Gastrocnemius medialis (tissue), 4 donors: ENCODE measurements at regions not wholly inside any gene's neighbourhood (a gene's known extent, or its start where the extent isn't known, plus 50 kb on each side); places are given as distances from the start of the nearest gene placed in this dataset.

ENCODE experiments used
- ATAC-seq, 2 donors: fragments of 150-250 bp; one replicate each; pipeline ENCODE4 v1.9.1; 2016
- DNase-seq, 2 donors: peaks; one replicate each; pipeline ENCODE4 v3.0.0-alpha.2; 2019
- H3K27ac ChIP-seq, 4 donors: fragments of 200-600 bp; sonication (generic); 1 replicate in 1 of 4; 2 replicates in 3 of 4; pipeline ENCODE4 v1.5.1; 2016 to 2018; ENCODE audit warnings: mild to moderate bottlenecking in 2 of 4, moderate library complexity in 1 of 4
- H3K27me3 ChIP-seq, 3 donors: fragments of 200-600 bp; sonication (generic) in 2 of 3; 1 replicate in 1 of 3; 2 replicates in 2 of 3; pipeline versions ENCODE4 v1.5.1 to v1.6.0; 2016 to 2019; ENCODE audit warnings: mild to moderate bottlenecking in 1 of 3, moderate library complexity in 1 of 3
- H3K36me3 ChIP-seq, 2 donors: fragments of 200-600 bp; sonication (generic) in 1 of 2; one replicate each; pipeline ENCODE4 v1.5.1; 2017 to 2018
- H3K4me1 ChIP-seq, 2 donors: fragments of 200-600 bp; sonication (generic) in 1 of 2; one replicate each; pipeline ENCODE4 v1.5.1; 2016 to 2017; ENCODE audit warnings: mild to moderate bottlenecking in 2 of 2
- H3K4me3 ChIP-seq, 4 donors: fragments of 200-600 bp; sonication (generic) in 3 of 4; 1 replicate in 1 of 4; 2 replicates in 3 of 4; pipeline ENCODE4 v1.5.1; 2016 to 2019; ENCODE audit warnings: mild to moderate bottlenecking in 2 of 4
- H3K9me3 ChIP-seq, 3 donors: fragments of 200-600 bp; sonication (generic) in 2 of 3; 1 replicate in 1 of 3; 2 replicates in 2 of 3; pipeline ENCODE4 v1.5.1; 2016 to 2019
- POLR2A ChIP-seq, 2 donors: fragments of 450-650 bp; IDR thresholded peaks; one replicate each; pipeline ENCODE4 v1.6.1; 2017; ENCODE audit warnings: antibody characterized with exemption in 2 of 2, mild to moderate bottlenecking in 2 of 2, moderate library complexity in 2 of 2
- in situ Hi-C, 4 donors: fragments of 200-750 bp; cut with MboI; loops; one replicate each; pipeline versions ENCODE4 v1.15.0 to v1.8.0; 2017; ENCODE audit warnings: low sequenced_read_pairs in 4 of 4
- intact Hi-C: fragments of 100-400 bp; cut with DNase I; formaldehyde crosslinking; loops from one replicate; pipeline ENCODE4 v1.15.1; 2023; ENCODE audit warnings: low total_unique reads
- TF ChIP-seq, protein P1 (sequence below), 5 experiments: fragments of 450-650 bp in 3 of 5; fragments of 200-600 bp in 2 of 5; sonication (generic) in 2 of 5; IDR thresholded peaks in 4 of 5; conservative IDR thresholded peaks in 1 of 5; 1 replicate in 4 of 5; 2 replicates in 1 of 5; pipeline ENCODE4 v1.5.1; 2016 to 2019; ENCODE audit warnings: antibody characterized with exemption in 5 of 5, mild to moderate bottlenecking in 3 of 5, moderate library complexity in 3 of 5

DNA sequence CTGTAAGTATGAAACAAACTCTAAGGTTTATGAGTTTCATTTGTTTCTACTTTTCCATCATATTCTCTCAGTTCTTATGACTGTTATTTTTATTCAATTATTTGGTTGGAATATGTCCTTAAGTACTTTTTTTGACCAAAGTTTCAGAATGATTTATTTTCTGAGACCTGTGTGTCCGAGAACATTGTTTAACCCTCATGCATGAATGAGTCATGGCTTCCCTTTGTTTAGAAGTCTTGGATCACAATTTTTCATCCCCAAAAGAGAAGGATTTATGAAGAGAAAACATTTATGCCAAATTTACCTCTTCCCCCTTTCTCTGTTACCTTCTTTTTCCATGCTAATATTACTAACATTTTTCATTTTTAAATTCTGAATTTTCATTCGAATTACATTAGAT, 518.0 kb upstream of the NR2F2 start:
- DNase-seq (no peak), ATAC-seq (no peak)
- Histone ChIP-seq H3K36me3 (no peaks in the 10 kb centered on the region), H3K27me3 (no peaks in the 10 kb centered on the region), H3K4me1 (no peaks in the 10 kb centered on the region), H3K9me3 (no peaks in the 10 kb centered on the region), H3K27ac (no peak overlapping the region), H3K4me3 (no peak overlapping the region)
- in situ Hi-C loops: no loop called here
- TF ChIP-seq, protein P1, sequence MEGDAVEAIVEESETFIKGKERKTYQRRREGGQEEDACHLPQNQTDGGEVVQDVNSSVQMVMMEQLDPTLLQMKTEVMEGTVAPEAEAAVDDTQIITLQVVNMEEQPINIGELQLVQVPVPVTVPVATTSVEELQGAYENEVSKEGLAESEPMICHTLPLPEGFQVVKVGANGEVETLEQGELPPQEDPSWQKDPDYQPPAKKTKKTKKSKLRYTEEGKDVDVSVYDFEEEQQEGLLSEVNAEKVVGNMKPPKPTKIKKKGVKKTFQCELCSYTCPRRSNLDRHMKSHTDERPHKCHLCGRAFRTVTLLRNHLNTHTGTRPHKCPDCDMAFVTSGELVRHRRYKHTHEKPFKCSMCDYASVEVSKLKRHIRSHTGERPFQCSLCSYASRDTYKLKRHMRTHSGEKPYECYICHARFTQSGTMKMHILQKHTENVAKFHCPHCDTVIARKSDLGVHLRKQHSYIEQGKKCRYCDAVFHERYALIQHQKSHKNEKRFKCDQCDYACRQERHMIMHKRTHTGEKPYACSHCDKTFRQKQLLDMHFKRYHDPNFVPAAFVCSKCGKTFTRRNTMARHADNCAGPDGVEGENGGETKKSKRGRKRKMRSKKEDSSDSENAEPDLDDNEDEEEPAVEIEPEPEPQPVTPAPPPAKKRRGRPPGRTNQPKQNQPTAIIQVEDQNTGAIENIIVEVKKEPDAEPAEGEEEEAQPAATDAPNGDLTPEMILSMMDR (IDR thresholded peaks at IDR 0.05 in 4 of 5, conservative IDR thresholded peaks at IDR 0.05 in 1 of 5): no peak
- TF ChIP-seq POLR2A (IDR thresholded peaks at IDR 0.05): no peak
- intact Hi-C loops: no loop called here

DNA sequence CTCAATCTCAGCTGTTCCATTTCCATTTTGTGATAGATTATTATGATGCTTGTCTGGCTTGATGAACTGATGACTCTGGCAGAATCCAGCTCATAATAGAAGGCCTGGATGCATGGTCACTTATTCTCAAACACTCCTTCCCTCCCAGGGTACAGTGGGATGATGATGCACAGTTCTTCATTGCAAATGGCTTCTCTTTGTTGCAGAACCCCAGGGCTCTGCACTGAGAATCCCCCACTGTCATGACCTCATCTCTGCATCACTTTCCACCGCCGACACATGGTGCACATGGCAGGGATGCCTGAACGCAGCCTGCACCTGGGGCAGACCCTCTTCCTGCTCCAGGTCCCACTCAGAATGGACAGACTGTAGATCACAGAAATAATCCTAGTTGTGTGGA, 515.6 kb upstream of the NR2F2 start:
- H3K4me3 ChIP-seq: no peak overlapping the region
- DNase-seq: no peak
- H3K36me3 ChIP-seq: no peaks in the 10 kb centered on the region
- ATAC-seq: no peak
- H3K4me1 ChIP-seq: no peaks in the 10 kb centered on the region
- in situ Hi-C loops: no loop called here
- no peaks in the 10 kb centered on the region for H3K27me3 ChIP-seq
- TF ChIP-seq POLR2A (IDR thresholded peaks at IDR 0.05): no peak
- TF ChIP-seq, protein P1 (IDR thresholded peaks at IDR 0.05 in 4 of 5, conservative IDR thresholded peaks at IDR 0.05 in 1 of 5): no peak
- intact Hi-C loops: no loop called here
- no peaks in the 10 kb centered on the region for H3K9me3 ChIP-seq
- H3K27ac ChIP-seq: no peak overlapping the region

DNA sequence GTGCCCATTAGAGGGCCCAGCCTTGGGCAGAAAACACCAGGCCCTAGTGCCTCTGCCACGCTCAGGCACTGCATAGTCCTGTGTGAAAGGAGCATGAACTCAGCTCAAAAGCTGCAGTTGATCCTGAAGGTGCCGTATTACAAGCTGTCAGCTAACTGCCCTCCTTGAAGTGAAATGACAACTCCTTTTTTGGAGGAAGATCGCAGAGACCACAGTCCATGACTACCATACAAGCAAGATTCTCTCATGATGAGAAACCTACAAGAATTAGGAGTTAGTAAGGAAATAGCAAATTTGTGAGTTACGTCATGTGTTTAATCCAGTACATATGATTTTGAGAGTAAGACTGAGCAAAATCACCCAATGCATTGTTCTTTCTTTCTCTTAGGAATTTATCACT, 513.9 kb upstream of the NR2F2 start:
- H3K36me3 ChIP-seq: no peaks in the 10 kb centered on the region
- no peak for DNase-seq
- H3K4me3 ChIP-seq: no peak overlapping the region
- TF ChIP-seq, protein P1 (IDR thresholded peaks at IDR 0.05 in 4 of 5, conservative IDR thresholded peaks at IDR 0.05 in 1 of 5): no peak
- no peak for TF ChIP-seq POLR2A (IDR thresholded peaks at IDR 0.05)
- H3K4me1 ChIP-seq: no peaks in the 10 kb centered on the region
- no peak for ATAC-seq
- in situ Hi-C loops: no loop called here
- intact Hi-C loops: no loop called here
- H3K9me3 ChIP-seq: no peaks in the 10 kb centered on the region
- no peak overlapping the region for H3K27ac ChIP-seq
- no peaks in the 10 kb centered on the region for H3K27me3 ChIP-seq

DNA sequence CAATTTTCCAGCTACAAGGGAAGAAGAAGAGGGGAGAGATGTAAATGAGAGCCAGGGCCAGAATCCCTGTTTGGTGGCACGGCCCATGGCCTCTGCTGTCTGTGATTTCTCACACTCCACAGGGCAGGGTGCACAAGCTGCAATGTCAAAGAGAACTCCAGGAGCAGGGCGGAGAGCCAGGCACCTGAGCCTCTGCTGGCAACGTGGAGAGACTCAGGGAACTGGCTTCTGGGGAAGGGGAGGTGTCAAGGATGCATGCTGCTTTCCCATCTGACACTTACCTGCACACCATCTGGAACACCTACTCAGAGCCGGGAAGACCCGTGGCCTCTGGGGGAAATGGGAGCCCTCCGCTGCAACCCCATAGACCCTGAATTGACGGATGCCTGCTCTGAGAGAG, 507.5 kb upstream of the NR2F2 start:
- Histone ChIP-seq H3K27ac (no peak overlapping the region), H3K27me3 (no peaks in the 10 kb centered on the region), H3K4me3 (no peak overlapping the region), H3K9me3 (no peaks in the 10 kb centered on the region), H3K36me3 (no peaks in the 10 kb centered on the region), H3K4me1 (peaks cover 0 to 3% of the 10 kb centered on the region in 2 donors)
- in situ Hi-C loops (no loop called here), intact Hi-C loops (no loop called here)
- TF ChIP-seq, protein P1 (IDR thresholded peaks at IDR 0.05 in 4 of 5, conservative IDR thresholded peaks at IDR 0.05 in 1 of 5): no peak
- TF ChIP-seq POLR2A (IDR thresholded peaks at IDR 0.05): no peak
- DNase-seq (no peak), ATAC-seq (no peak)

DNA sequence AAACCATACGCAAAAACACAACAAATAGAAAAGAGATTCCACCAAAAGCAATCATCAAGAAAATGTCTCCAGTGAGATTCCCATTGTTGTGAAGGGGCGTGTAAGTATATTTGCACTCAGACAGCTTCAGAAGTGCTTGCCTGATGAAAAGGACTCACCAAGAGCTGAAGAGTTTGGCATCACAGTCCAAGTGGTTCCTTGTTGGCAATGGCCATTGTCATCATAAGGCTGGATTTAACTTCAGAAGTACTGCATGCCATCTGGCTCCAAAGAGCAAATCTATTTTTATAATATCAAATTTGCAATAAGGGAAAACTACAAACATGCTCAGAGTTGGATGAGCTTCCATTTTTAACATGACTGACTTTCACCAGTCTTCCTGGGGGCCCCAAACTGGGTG, 505.3 kb upstream of the NR2F2 start:
- H3K27me3 ChIP-seq: no peaks in the 10 kb centered on the region
- no peak overlapping the region for H3K4me3 ChIP-seq
- in situ Hi-C loops (no loop called here), intact Hi-C loops (no loop called here)
- H3K36me3 ChIP-seq: no peaks in the 10 kb centered on the region
- no peaks in the 10 kb centered on the region for H3K9me3 ChIP-seq
- H3K27ac ChIP-seq: no peak overlapping the region
- no peak for TF ChIP-seq POLR2A (IDR thresholded peaks at IDR 0.05)
- TF ChIP-seq, protein P1 (IDR thresholded peaks at IDR 0.05 in 4 of 5, conservative IDR thresholded peaks at IDR 0.05 in 1 of 5): no peak
- DNase-seq (no peak), ATAC-seq (no peak)
- peaks cover 0 to 3% of the 10 kb centered on the region in 2 donors for H3K4me1 ChIP-seq
